Brain microvascular endothelial cell (primary cell): ENCODE measurements at regions not wholly inside any gene's neighbourhood (a gene's known extent, or its start where the extent isn't known, plus 50 kb on each side); places are given as distances from the start of the nearest gene placed in this dataset.

Experiments
- DNase-seq: peaks from one replicate; pipeline ENCODE4 v3.0.0-alpha.2; 2020
- H3K27ac ChIP-seq: fragments of 250-450 bp; sonication (Bioruptor Pico); 2 replicates; pipeline ENCODE4 v1.5.1; 2020; ENCODE audit warnings: mild to moderate bottlenecking, moderate library complexity
- H3K27me3 ChIP-seq: fragments of 250-450 bp; sonication (Bioruptor Pico); replicated peaks from 2 replicates; pipeline ENCODE4 v1.5.1; 2020; ENCODE audit warnings: mild to moderate bottlenecking
- H3K36me3 ChIP-seq: fragments of 250-450 bp; sonication (Bioruptor Pico); replicated peaks from 2 replicates; pipeline ENCODE4 v1.5.1; 2020; ENCODE audit warnings: mild to moderate bottlenecking
- H3K4me3 ChIP-seq: 2 replicates; pipeline ENCODE4 v1.5.1; 2011; ENCODE audit warnings: low read depth, mild to moderate bottlenecking, control low read depth, low read length, moderate library complexity
- in situ Hi-C: cut with HindIII; loops from 2 replicates; pipeline ENCODE4 v1.10.0; 2017; ENCODE audit warnings: low sequenced_read_pairs, low pct_ligation_motif_present
- TF ChIP-seq, protein P1 (sequence below): IDR thresholded peaks from 2 replicates; pipeline ENCODE4 v1.5.1; 2011; ENCODE audit warnings: low read depth, mild to moderate bottlenecking, moderate library complexity, low read length, control low read depth, inconsistent platforms; ENCODE audit errors: missing control alignments

- TF ChIP-seq, protein P1, sequence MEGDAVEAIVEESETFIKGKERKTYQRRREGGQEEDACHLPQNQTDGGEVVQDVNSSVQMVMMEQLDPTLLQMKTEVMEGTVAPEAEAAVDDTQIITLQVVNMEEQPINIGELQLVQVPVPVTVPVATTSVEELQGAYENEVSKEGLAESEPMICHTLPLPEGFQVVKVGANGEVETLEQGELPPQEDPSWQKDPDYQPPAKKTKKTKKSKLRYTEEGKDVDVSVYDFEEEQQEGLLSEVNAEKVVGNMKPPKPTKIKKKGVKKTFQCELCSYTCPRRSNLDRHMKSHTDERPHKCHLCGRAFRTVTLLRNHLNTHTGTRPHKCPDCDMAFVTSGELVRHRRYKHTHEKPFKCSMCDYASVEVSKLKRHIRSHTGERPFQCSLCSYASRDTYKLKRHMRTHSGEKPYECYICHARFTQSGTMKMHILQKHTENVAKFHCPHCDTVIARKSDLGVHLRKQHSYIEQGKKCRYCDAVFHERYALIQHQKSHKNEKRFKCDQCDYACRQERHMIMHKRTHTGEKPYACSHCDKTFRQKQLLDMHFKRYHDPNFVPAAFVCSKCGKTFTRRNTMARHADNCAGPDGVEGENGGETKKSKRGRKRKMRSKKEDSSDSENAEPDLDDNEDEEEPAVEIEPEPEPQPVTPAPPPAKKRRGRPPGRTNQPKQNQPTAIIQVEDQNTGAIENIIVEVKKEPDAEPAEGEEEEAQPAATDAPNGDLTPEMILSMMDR, result no peak
- no peak overlapping the region for H3K4me3 ChIP-seq
- H3K27me3 ChIP-seq, result no peaks in the 10 kb centered on the region
- no peak overlapping the region for H3K27ac ChIP-seq
- in situ Hi-C loops, result no loop called here
- no peak for DNase-seq
- H3K36me3 ChIP-seq, result no peaks in the 10 kb centered on the region
Observed at GRCh38 chr6:11961923-11962322, 50.2 kb upstream of the HIVEP1 start.

DNA sequence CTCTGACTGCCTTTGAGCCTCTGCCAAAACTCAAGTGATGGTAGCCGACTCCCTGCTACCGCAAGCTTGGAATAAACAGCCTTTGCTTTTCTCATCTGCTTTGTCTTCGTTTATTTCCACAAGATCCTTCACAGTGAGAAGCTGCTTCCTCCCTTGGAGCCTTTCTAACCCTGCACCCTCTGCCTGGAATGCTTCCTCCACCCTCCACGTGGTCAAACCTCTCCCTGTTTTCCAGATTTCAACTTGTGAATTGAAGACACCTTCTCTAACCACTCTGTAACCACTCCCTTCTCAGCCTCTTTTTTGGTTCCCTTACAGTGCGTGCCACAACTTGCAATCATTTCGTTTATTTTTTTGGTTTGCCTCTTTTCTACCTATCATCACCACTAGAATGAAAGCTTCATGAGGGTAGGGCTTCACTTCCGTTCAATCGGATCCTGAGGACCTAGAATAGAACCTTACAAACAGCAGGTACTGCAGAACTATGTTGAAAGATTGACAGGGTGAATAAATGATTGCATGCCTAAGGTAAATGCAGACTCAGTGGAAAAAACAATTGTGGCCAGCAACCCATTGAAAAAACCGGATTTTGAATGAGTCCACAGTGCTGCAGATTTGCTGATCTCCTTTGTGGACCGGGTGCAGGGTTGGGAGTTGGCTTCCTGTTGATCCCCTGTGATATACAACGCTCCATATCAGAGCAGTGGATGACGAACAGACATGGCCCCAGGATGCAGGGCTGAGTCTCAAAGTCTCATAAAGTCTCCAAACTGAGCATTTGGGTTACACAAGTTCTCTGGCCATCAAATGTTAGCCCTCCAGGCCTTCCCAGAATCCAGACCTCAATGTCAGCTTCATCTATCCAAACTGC lies 51.0 kb upstream of the HIVEP1 start:
- Histone ChIP-seq H3K27ac (no peak overlapping the region), H3K4me3 (no peak overlapping the region), H3K36me3 (no peaks in the 10 kb centered on the region), H3K27me3 (no peaks in the 10 kb centered on the region)
- in situ Hi-C loops, result no loop called here
- TF ChIP-seq, protein P1, result no peak
- no peak for DNase-seq

- H3K27ac ChIP-seq, result no peak overlapping the region
- in situ Hi-C loops, result no loop called here
- no peaks in the 10 kb centered on the region for H3K36me3 ChIP-seq
- DNase-seq, result no peak
- TF ChIP-seq, protein P1, result no peak
- no peaks in the 10 kb centered on the region for H3K27me3 ChIP-seq
- no peak overlapping the region for H3K4me3 ChIP-seq
Observed at GRCh38 chr6:11956781-11957180, 55.3 kb upstream of the HIVEP1 start.

DNA sequence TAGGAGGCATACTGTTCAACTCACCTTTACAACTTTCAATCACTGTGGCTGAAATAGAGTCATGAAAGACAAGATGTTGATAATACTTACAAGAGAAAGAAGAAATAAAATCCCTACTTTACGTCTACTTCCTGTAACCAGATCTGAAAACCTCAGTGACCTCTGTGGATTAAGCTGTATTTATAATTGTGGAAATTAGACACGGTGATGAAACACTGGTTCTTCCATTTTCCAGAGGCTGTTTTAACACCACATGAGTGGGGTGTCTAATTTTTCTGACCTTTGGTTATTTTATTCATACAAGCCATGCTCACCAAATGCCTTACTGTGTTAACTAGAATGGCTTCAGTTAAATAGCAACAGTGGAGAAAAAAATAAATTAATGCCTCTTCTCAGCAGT lies 58.5 kb upstream of the HIVEP1 start:
- Histone ChIP-seq H3K36me3 (no peaks in the 10 kb centered on the region), H3K27me3 (no peaks in the 10 kb centered on the region), H3K27ac (no peak overlapping the region), H3K4me3 (no peak overlapping the region)
- TF ChIP-seq, protein P1, result no peak
- DNase-seq, result no peak
- in situ Hi-C loops, result no loop called here

GRCh38 chr6:11952316-11952715 lies 59.8 kb upstream of the HIVEP1 start:
- Histone ChIP-seq H3K27ac (no peak overlapping the region), H3K36me3 (no peaks in the 10 kb centered on the region), H3K4me3 (no peak overlapping the region), H3K27me3 (no peaks in the 10 kb centered on the region)
- TF ChIP-seq, protein P1, result no peak
- in situ Hi-C loops, result no loop called here
- DNase-seq, result no peak

DNA sequence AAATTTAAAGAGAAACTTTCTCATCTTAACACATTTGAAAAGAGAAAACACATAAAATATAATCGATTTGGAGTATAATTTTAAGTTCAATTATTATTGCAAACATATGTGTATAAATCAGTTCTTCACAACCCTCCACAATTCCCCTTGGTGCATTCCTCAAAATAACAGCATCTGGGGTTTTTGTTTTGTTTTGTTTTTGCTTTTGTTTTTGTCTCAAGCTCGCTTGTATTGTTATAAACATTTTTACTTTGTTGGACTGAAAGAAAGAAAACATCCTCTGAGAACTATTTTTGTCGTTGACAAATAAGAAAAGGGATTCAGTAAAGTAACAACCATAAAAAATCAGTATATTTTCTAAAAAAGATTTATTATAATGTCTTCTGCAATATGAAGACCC lies 60.2 kb upstream of the HIVEP1 start:
- no peak overlapping the region for H3K27ac ChIP-seq
- H3K36me3 ChIP-seq, result no peaks in the 10 kb centered on the region
- H3K27me3 ChIP-seq, result no peaks in the 10 kb centered on the region
- TF ChIP-seq, protein P1, result no peak
- in situ Hi-C loops, result no loop called here
- H3K4me3 ChIP-seq, result no peak overlapping the region
- DNase-seq, result no peak
